HL-60 (cell line): ENCODE measurements at regions not wholly inside any gene's neighbourhood (a gene's known extent, or its start where the extent isn't known, plus 50 kb on each side); places are given as distances from the start of the nearest gene placed in this dataset.

Source experiments
- DNase-seq, 2 experiments: peaks; one replicate each; pipeline ENCODE4 v3.0.0-alpha.2; 2010 to 2020; ENCODE audit warnings: low read depth in 1 of 2, low spot score in 1 of 2
- H3K27ac ChIP-seq: fragments of 250-450 bp; sonication (Bioruptor Pico); replicated peaks from 2 replicates; pipeline ENCODE4 v1.5.1; 2020; ENCODE audit warnings: mild to moderate bottlenecking, moderate library complexity
- H3K27me3 ChIP-seq: fragments of 250-450 bp; sonication (Bioruptor Pico); 2 replicates; pipeline ENCODE4 v1.5.1; 2021; ENCODE audit warnings: mild to moderate bottlenecking, moderate library complexity; ENCODE audit not compliant: insufficient read depth, poor library complexity, severe bottlenecking
- H3K4me3 ChIP-seq: replicated peaks from 2 replicates; pipeline ENCODE4 v1.5.1; 2011; ENCODE audit warnings: mild to moderate bottlenecking, control low read depth, low read length; ENCODE audit not compliant: insufficient read depth
- GABPA ChIP-seq: IDR thresholded peaks from 2 replicates; pipeline ENCODE4 v1.6.1; 2012; ENCODE audit warnings: low read depth
- REST ChIP-seq: IDR thresholded peaks from 2 replicates; pipeline ENCODE4 v1.6.1; 2012; ENCODE audit warnings: low read depth; ENCODE audit not compliant: insufficient replicate concordance
- SPI1 ChIP-seq: IDR thresholded peaks from 2 replicates; pipeline ENCODE4 v1.6.1; 2012; ENCODE audit warnings: low read depth, mild to moderate bottlenecking, borderline replicate concordance
- TF ChIP-seq, protein P1 (sequence below): IDR thresholded peaks from one replicate; pipeline ENCODE4 v1.5.1; 2011; ENCODE audit warnings: low read length, control low read depth, inconsistent platforms; ENCODE audit not compliant: insufficient read depth

DNA sequence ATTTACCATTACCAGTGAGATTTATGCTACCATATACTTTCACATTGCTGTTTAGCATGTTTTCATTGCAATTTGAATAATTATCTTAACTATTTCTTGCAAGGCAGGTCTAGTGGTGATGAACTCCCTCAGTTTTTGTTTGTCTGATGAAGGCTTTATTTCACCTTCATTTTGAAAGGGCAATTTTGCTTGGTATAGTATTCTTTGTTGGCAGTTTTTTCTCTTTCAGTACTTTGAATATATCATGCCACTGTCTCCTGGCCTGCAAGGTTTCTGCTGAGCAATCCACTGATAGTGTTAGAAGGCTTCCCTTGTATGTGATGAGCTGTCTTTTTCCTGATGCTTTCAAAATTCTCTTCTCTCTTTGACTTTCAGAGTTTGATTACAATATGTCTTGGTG is 188.0 kb downstream of the MARCHF11 start:
- DNase-seq: no peak
- TF ChIP-seq GABPA: no peak
- TF ChIP-seq, protein P1, sequence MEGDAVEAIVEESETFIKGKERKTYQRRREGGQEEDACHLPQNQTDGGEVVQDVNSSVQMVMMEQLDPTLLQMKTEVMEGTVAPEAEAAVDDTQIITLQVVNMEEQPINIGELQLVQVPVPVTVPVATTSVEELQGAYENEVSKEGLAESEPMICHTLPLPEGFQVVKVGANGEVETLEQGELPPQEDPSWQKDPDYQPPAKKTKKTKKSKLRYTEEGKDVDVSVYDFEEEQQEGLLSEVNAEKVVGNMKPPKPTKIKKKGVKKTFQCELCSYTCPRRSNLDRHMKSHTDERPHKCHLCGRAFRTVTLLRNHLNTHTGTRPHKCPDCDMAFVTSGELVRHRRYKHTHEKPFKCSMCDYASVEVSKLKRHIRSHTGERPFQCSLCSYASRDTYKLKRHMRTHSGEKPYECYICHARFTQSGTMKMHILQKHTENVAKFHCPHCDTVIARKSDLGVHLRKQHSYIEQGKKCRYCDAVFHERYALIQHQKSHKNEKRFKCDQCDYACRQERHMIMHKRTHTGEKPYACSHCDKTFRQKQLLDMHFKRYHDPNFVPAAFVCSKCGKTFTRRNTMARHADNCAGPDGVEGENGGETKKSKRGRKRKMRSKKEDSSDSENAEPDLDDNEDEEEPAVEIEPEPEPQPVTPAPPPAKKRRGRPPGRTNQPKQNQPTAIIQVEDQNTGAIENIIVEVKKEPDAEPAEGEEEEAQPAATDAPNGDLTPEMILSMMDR: no peak
- no peak for TF ChIP-seq REST
- no peak for TF ChIP-seq SPI1
- H3K4me3 ChIP-seq: no peak overlapping the region
- H3K27ac ChIP-seq: no peak overlapping the region
- no peaks in the 10 kb centered on the region for H3K27me3 ChIP-seq
